Muscle layer of colon (tissue), 2 donors: ENCODE measurements at regions not wholly inside any gene's neighbourhood (a gene's known extent, or its start where the extent isn't known, plus 50 kb on each side); places are given as distances from the start of the nearest gene placed in this dataset.
"Not testable (repeated sequence)": the region's sequence is repeated elsewhere in the genome, so short reads cannot be mapped to it uniquely, and the experiment has no call there.

Experiments
- H3K27ac ChIP-seq: one replicate; pipeline ENCODE4 v1.7.0; 2013; ENCODE audit warnings: low read depth, mild to moderate bottlenecking, low read length, moderate library complexity
- H3K27me3 ChIP-seq, 2 donors: one replicate each; pipeline ENCODE4 v1.7.0; 2013; ENCODE audit warnings: low read length in 2 of 2, mild to moderate bottlenecking in 2 of 2; ENCODE audit not compliant: insufficient read depth in 2 of 2, control insufficient read depth in 1 of 2
- H3K36me3 ChIP-seq: one replicate; pipeline ENCODE4 v1.7.0; 2013; ENCODE audit warnings: mild to moderate bottlenecking, low read length; ENCODE audit not compliant: insufficient read depth
- H3K4me1 ChIP-seq: one replicate; pipeline ENCODE4 v1.7.0; 2013; ENCODE audit warnings: mild to moderate bottlenecking, low read length; ENCODE audit not compliant: insufficient read depth
- H3K4me3 ChIP-seq, 2 donors: one replicate each; pipeline ENCODE4 v1.7.0; 2013; ENCODE audit warnings: low read length in 2 of 2, low read depth in 1 of 2, mild to moderate bottlenecking in 1 of 2, moderate library complexity in 1 of 2
- H3K9ac ChIP-seq: one replicate; pipeline ENCODE4 v1.7.0; 2013; ENCODE audit warnings: low read length
- H3K9me3 ChIP-seq: one replicate; pipeline ENCODE4 v1.7.0; 2013; ENCODE audit warnings: mild to moderate bottlenecking, low read length
- donor health status: abdominal sarcoma.
- donor health status: Adenocarcinoma of cecum.

DNA sequence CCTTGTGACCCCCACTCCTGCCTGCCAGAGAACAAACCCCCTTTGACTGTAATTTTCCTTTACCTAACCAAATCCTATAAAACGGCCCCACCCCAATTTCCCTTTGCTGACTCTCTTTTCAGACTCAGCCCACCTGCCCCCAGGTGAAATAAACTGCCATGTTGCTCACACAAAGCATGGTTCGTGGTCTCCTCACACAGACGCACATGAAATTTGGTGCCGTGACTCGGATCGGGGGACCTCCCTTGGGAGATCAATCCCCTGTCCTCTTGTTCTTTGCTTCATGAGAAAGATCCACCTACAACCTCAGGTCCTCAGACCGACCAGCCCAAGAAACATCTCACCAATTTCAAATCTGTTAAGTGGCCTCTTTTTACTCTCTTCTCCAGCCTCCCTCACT, 179.0 kb downstream of the RASEF start:
- H3K4me3 ChIP-seq, H3K36me3 ChIP-seq, H3K27me3 ChIP-seq, H3K9me3 ChIP-seq, H3K27ac ChIP-seq, H3K4me1 ChIP-seq, H3K9ac ChIP-seq: not testable (repeated sequence)

DNA sequence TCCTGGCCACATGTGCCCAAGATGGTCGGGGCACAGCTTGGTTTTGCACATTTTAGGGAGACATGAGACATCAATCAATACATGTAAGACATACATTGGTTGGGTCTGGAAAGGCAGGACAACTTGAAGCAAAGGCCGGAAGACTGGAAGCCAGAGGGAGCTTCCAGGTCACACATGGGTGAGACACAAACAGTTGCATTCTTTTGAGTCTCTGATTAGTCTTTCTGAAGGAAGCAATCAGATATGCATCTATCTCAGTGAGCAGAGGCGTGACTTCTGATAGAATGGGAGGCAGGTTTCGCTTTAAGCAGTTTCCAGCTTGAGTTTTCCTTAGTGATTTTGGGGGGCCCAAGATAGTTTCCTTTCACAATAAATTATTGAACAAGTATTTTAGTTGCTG, 172.5 kb downstream of the RASEF start:
- no peak overlapping the region for H3K4me3 ChIP-seq
- no peak overlapping the region for H3K9ac ChIP-seq
- no peaks in the 10 kb centered on the region for H3K36me3 ChIP-seq
- H3K9me3 ChIP-seq = no peaks in the 10 kb centered on the region
- H3K4me1 ChIP-seq = no peaks in the 10 kb centered on the region
- H3K27me3 ChIP-seq = no peaks in the 10 kb centered on the region
- no peak overlapping the region for H3K27ac ChIP-seq

DNA sequence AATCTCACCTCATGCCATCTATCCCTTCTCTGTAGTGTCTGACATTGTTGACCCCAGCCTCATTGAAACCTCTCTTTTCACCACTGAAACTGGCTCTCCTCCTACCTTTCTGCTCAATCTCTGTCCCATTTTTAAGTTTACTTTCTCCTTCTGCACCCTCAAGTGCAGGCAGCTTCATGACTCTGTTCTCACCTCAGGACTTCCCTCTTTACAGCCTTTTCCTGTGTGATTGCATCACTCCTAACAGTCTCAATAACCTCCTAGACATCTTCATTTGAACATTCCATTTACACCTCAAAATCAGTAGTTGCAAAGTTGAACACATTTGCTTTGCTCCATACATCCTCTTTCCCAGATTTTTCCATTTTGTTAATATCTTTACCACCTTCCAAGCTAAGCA, 172.1 kb downstream of the RASEF start:
- Histone ChIP-seq H3K9ac (no peak overlapping the region), H3K4me3 (no peak overlapping the region), H3K4me1 (no peaks in the 10 kb centered on the region), H3K27ac (no peak overlapping the region), H3K36me3 (no peaks in the 10 kb centered on the region), H3K27me3 (no peaks in the 10 kb centered on the region), H3K9me3 (no peaks in the 10 kb centered on the region)

DNA sequence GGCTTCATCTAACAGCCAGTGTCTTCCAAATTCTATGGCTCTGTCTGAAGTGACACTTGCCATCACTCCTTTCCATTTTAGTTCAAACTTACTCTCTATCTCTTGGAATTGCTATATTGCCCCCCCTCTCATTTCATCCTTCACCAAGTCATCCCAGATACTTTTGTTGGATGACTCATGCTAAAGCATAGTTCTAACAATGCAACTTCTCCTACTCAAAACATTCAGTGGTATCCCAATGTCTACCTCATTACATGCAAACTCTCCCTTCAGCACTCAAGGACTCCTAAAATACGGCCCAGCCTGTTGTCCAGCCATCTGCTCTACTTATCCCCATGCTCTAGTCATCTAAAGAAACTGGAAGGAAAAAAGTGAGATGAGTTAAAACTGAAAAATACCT, 171.6 kb downstream of the RASEF start:
- H3K9ac ChIP-seq = no peak overlapping the region
- H3K9me3 ChIP-seq = no peaks in the 10 kb centered on the region
- H3K27me3 ChIP-seq = no peaks in the 10 kb centered on the region
- no peak overlapping the region for H3K27ac ChIP-seq
- H3K36me3 ChIP-seq = no peaks in the 10 kb centered on the region
- H3K4me1 ChIP-seq = no peaks in the 10 kb centered on the region
- H3K4me3 ChIP-seq = no peak overlapping the region

DNA sequence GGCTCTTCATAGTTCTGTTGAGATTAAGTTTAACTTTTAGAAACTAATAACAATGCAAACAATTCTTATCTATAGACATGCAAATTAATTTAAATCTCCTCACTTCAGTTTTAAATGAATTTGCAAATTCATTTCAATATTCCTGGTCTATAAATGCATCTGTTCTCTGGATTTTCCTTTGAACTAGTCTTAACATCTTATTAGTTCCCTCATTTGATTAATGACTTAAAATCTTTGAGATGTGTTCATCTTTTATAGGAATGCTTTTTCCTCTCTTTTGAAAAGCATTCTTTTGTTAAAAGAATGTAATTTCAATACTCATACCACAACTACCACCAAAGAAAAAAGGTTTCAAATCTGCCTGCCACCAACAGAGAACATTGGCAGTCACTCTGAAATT, 169.4 kb downstream of the RASEF start:
- Histone ChIP-seq H3K9ac (no peak overlapping the region), H3K4me1 (no peaks in the 10 kb centered on the region), H3K27ac (no peak overlapping the region), H3K9me3 (no peaks in the 10 kb centered on the region), H3K36me3 (no peaks in the 10 kb centered on the region), H3K4me3 (no peak overlapping the region), H3K27me3 (no peaks in the 10 kb centered on the region)

DNA sequence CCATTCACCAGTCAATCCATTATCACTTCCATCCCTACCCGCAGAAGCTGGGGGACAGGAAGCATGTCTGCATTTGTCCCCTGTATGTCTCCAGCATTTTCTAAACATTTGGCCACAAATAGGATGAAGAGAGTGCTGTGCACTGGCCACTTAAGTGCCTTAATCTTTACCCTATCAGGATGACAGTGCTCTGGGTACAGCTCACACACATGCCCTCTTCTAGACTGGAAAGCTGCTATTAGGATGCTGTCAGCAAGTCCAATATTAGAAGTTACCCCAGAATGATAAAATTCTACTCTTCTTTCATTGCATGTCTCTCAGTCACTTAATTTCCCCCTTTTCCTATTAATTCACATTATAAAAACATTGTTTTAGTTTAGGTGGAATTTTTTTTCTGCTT, 168.4 kb downstream of the RASEF start:
- Histone ChIP-seq H3K36me3 (no peaks in the 10 kb centered on the region), H3K4me1 (no peaks in the 10 kb centered on the region)

DNA sequence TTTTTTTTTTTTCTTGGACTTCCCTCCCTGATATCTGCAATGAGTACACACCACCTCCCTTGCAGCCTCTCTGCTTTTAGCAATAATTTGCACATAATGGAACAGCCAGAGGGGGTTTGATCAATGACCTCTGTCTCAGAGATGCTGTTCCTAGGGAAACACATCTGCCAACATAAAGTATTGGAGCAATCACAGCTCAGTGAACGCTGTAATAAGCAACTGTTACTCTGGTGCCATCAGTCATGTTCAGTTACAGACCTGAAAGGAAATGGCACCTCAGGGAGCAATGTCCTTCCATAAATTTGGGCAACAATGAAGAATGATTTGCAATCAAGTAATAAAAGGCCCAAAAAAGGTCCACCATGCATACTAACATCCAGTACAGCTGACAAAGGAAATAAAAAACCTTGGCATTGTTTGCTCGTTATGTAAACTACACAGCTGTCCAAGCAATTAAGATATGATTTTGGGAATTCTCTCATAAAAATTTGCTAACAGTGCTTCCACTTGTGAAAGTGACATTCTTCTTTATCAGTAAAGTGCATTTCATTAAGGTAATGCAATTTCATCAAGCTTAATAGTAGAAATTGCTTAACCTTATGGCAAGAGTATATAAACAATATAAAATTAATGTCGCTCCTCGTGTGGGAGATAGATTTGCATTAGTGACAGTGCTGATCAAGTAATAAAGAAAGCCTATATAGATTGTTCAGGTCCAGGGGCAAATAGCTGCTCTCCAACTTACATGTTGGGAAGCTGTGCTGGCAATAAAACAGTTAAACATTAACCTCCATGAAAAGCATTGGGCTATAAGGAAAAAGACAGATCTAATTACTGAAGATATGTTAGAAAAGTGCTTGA, 167.8 kb downstream of the RASEF start:
- no peaks in the 10 kb centered on the region for H3K9me3 ChIP-seq
- H3K4me3 ChIP-seq = no peak overlapping the region
- H3K27ac ChIP-seq = no peak overlapping the region
- no peaks in the 10 kb centered on the region for H3K27me3 ChIP-seq
- H3K9ac ChIP-seq = no peak overlapping the region
- no peaks in the 10 kb centered on the region for H3K4me1 ChIP-seq
- H3K36me3 ChIP-seq = no peaks in the 10 kb centered on the region

More for the DNA sequence above, 168.4 kb downstream of the RASEF start:
- H3K27ac ChIP-seq = no peak overlapping the region
- H3K9me3 ChIP-seq = no peaks in the 10 kb centered on the region
- H3K4me3 ChIP-seq = no peak overlapping the region
- no peak overlapping the region for H3K9ac ChIP-seq
- no peaks in the 10 kb centered on the region for H3K27me3 ChIP-seq

DNA sequence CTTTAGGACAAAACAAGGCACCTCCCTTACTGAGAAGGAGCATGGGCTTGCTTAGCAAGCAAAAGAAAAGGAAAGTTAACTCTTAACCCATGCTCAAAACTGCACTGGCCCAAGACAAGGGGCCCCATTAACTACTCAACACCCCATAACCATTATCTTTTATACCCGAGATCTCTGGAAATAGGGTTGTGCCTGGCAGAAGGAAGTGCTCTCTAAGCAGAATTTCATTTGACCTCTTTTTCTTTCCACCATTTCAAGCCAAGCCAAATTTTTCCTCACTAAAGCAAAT, 167.2 kb downstream of the RASEF start:
- H3K36me3 ChIP-seq = no peaks in the 10 kb centered on the region
- H3K9ac ChIP-seq = no peak overlapping the region
- H3K27ac ChIP-seq = no peak overlapping the region
- no peaks in the 10 kb centered on the region for H3K9me3 ChIP-seq
- H3K4me3 ChIP-seq = no peak overlapping the region
- no peaks in the 10 kb centered on the region for H3K4me1 ChIP-seq
- H3K27me3 ChIP-seq = no peaks in the 10 kb centered on the region

DNA sequence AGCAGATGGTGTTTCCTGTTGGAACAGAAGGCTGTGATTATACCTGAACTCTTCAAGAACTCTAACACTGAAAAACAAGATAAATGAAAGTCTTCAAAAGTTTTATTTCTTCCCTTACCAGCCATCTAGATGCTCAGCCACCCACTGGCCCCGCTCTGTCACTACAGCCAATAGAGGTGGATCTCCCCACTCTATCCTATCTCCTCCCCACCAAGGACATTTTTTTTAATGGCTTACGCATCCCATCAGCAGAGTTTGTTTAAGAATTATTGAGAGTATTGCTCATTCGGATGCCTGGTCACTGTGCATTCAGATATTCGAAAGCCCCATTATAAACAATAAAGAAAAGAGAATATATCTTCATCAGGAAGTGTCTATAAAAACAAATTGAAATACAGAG, 159.4 kb downstream of the RASEF start:
- Histone ChIP-seq H3K36me3 (no peaks in the 10 kb centered on the region), H3K4me1 (no peaks in the 10 kb centered on the region), H3K4me3 (no peak overlapping the region), H3K27ac (no peak overlapping the region), H3K27me3 (no peaks in the 10 kb centered on the region), H3K9me3 (no peaks in the 10 kb centered on the region), H3K9ac (no peak overlapping the region)

DNA sequence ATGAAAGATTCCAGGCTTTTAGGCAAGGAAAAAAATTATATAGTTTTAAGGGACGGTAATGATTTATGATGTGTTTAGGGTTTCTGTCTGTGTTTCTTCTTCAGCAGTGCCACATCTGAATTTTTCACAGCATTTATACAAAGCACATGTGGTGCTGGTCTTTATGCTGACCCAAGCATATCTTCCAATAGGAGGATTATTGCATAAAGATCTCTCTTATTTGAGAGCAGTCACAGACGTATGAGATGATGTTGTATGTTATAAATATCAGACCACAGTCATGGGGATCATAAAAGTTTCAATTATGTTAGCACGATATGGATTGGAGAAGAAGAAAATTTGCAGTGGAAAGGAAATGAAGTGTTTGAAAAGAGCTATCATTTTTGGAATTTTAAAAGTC, 150.9 kb downstream of the RASEF start:
- no peak overlapping the region for H3K4me3 ChIP-seq
- no peaks in the 10 kb centered on the region for H3K9me3 ChIP-seq
- no peaks in the 10 kb centered on the region for H3K36me3 ChIP-seq
- H3K4me1 ChIP-seq = no peaks in the 10 kb centered on the region
- no peaks in the 10 kb centered on the region for H3K27me3 ChIP-seq
- H3K9ac ChIP-seq = no peak overlapping the region
- H3K27ac ChIP-seq = no peak overlapping the region

DNA sequence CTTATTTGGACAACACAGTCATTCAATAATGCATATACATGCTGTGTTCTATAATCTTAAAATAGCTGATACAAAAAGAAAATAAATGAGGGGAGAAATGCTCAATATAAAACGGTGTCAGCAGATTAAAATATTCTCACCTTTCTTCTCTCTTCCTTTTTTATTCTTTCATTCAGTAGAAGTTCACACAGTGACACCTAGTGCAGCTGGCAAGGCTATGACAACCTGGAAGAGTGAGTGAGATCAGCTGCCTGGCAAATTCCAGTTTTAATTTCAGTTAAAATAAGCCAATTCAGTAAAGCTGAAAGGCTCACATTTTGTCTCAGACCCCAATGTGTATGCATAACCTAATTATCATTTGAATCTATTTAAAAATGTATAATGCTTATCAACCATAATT, 150.3 kb downstream of the RASEF start:
- Histone ChIP-seq H3K27me3 (no peaks in the 10 kb centered on the region), H3K36me3 (no peaks in the 10 kb centered on the region), H3K4me3 (no peak overlapping the region), H3K4me1 (no peaks in the 10 kb centered on the region), H3K9me3 (no peaks in the 10 kb centered on the region), H3K27ac (no peak overlapping the region), H3K9ac (no peak overlapping the region)

DNA sequence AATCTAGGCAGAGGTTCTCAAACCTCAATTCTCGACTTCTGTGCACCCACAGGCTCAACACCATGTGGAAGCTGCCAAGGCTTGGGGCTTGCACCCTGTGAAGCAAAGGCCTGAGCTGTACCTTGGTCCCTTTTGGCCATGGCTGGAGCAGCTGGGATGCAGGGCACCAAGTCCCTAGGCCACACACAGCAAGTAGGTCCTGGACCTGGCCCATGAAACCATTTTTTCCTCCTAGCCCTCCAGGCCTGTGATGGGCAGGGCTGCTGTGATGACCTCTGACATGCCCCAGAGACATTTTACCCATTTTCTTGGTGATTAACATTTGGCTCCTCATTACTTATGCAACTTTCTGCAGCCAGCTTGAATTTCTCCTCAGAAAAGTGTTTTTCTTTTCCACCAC, 146.7 kb downstream of the RASEF start:
- H3K36me3 ChIP-seq, H3K9ac ChIP-seq, H3K4me3 ChIP-seq, H3K4me1 ChIP-seq, H3K9me3 ChIP-seq, H3K27me3 ChIP-seq, H3K27ac ChIP-seq: not testable (repeated sequence)
